Erythroblast (primary cell): ENCODE measurements at regions not wholly inside any gene's neighbourhood (a gene's known extent, or its start where the extent isn't known, plus 50 kb on each side); places are given as distances from the start of the nearest gene placed in this dataset.
"Not testable (repeated sequence)": the region's sequence is repeated elsewhere in the genome, so short reads cannot be mapped to it uniquely, and the experiment has no call there.

Source experiments
- DNase-seq, 2 experiments: peaks; one replicate each; lab custom pipeline; 2025; lab: John Stamatoyannopoulos, UW
- GATA1 ChIP-seq: IDR thresholded peaks from 2 replicates; pipeline ENCODE4 v1.6.1; 2011; ENCODE audit warnings: low read depth, mild to moderate bottlenecking, control low read depth, low read length, moderate library complexity
- POLR2A ChIP-seq: IDR thresholded peaks from 2 replicates; pipeline ENCODE4 v1.6.1; 2011; ENCODE audit warnings: mild to moderate bottlenecking, low read length

GRCh38 chr10:85433248-85433647, 933.3 kb downstream of the GRID1 start:
- DNase-seq, result no peak
- TF ChIP-seq POLR2A (no peak), GATA1 (no peak)

GRCh38 chr10:85444868-85445267, 921.7 kb downstream of the GRID1 start:
- TF ChIP-seq GATA1 (no peak), POLR2A (no peak)
- DNase-seq, result no peak

- DNase-seq, result no peak
- no peak for TF ChIP-seq POLR2A
- TF ChIP-seq GATA1, result no peak
These were observed 920.9 kb downstream of the GRID1 start for GRCh38 chr10:85445702-85446101.

GRCh38 chr10:85446827-85447226, 919.8 kb downstream of the GRID1 start:
- DNase-seq, result no peak
- no peak for TF ChIP-seq GATA1
- TF ChIP-seq POLR2A, result no peak

GRCh38 chr10:85447690-85448089, 918.9 kb downstream of the GRID1 start:
- no peak for TF ChIP-seq POLR2A
- no peak for TF ChIP-seq GATA1
- no peak for DNase-seq

GRCh38 chr10:85448716-85449115, 917.9 kb downstream of the GRID1 start:
- no peak for DNase-seq
- no peak for TF ChIP-seq POLR2A
- TF ChIP-seq GATA1, result no peak

- TF ChIP-seq GATA1 (no peak), POLR2A (no peak)
- no peak for DNase-seq
These were observed 912.2 kb downstream of the GRID1 start for GRCh38 chr10:85454386-85454785.

- no peak for DNase-seq
These were observed 909.4 kb downstream of the GRID1 start for GRCh38 chr10:85457191-85457590.

GRCh38 chr10:85458324-85458723, 908.3 kb downstream of the GRID1 start:
- DNase-seq, result no peak
- no peak for TF ChIP-seq POLR2A
- TF ChIP-seq GATA1, result no peak

More at GRCh38 chr10:85457191-85457590, 909.4 kb downstream of the GRID1 start:
- TF ChIP-seq GATA1 (no peak), POLR2A (no peak)

- DNase-seq, result no peak
- TF ChIP-seq GATA1 (no peak), POLR2A (no peak)
These were observed 906.7 kb downstream of the GRID1 start for GRCh38 chr10:85459906-85460305.

GRCh38 chr10:85464336-85464735, 902.3 kb downstream of the GRID1 start:
- TF ChIP-seq POLR2A (no peak), GATA1 (no peak)
- no peak for DNase-seq

GRCh38 chr10:85477979-85478378, 888.6 kb downstream of the GRID1 start:
- DNase-seq, result no peak
- TF ChIP-seq POLR2A, result no peak

- DNase-seq, result no peak
- no peak for TF ChIP-seq POLR2A
- TF ChIP-seq GATA1, result no peak
These were observed 876.2 kb downstream of the GRID1 start for GRCh38 chr10:85490431-85490830.

GRCh38 chr10:85491652-85492051, 874.9 kb downstream of the GRID1 start:
- no peak for TF ChIP-seq POLR2A
- no peak for TF ChIP-seq GATA1
- DNase-seq, result no peak

GRCh38 chr10:85492684-85493083, 873.9 kb downstream of the GRID1 start:
- TF ChIP-seq GATA1 (no peak), POLR2A (no peak)
- no peak for DNase-seq

GRCh38 chr10:85493703-85494102, 872.9 kb downstream of the GRID1 start:
- no peak for DNase-seq
- TF ChIP-seq GATA1 (no peak), POLR2A (no peak)

GRCh38 chr10:85504641-85505040, 862.0 kb downstream of the GRID1 start:
- not testable (repeated sequence) for DNase-seq
